WTC11 (cell line): ENCODE measurements at regions not wholly inside any gene's neighbourhood (a gene's known extent, or its start where the extent isn't known, plus 50 kb on each side); places are given as distances from the start of the nearest gene placed in this dataset.
A peak's percentile ranks its signal among the peaks of the same experiment; 100 is the strongest.

ENCODE experiments used
- AFF4 ChIP-seq: sonication (generic); formaldehyde crosslinking; IDR thresholded peaks from 2 replicates; pipeline ENCODE4 v1.8.1; 2023; ENCODE audit warnings: mild to moderate bottlenecking, missing genetic modification reagents, borderline replicate concordance
- CBFB ChIP-seq: sonication (generic); formaldehyde crosslinking; IDR thresholded peaks from 2 replicates; pipeline ENCODE4 v1.8.1; 2022; ENCODE audit warnings: mild to moderate bottlenecking, low read depth, missing genetic modification reagents
- CTCF ChIP-seq: fragments of 200-600 bp; IDR thresholded peaks from 2 replicates; pipeline ENCODE4 v1.8.0; 2022; ENCODE audit warnings: antibody characterized with exemption
- ELF4 ChIP-seq: sonication (generic); formaldehyde crosslinking; IDR thresholded peaks from 2 replicates; pipeline ENCODE4 v1.8.1; 2022; ENCODE audit warnings: low read depth, mild to moderate bottlenecking, moderate library complexity, missing genetic modification reagents
- NR1H2 ChIP-seq: sonication (generic); formaldehyde crosslinking; IDR thresholded peaks from 2 replicates; pipeline ENCODE4 v1.9.0; 2021; ENCODE audit warnings: mild to moderate bottlenecking, moderate library complexity, missing genetic modification reagents
- NR2C2 ChIP-seq: sonication (generic); formaldehyde crosslinking; IDR thresholded peaks from 2 replicates; pipeline ENCODE4 v1.8.0; 2022; ENCODE audit warnings: mild to moderate bottlenecking, missing genetic modification reagents
- SP1 ChIP-seq: sonication (generic); formaldehyde crosslinking; conservative IDR thresholded peaks from 2 replicates; pipeline ENCODE4 v1.8.1; 2022; ENCODE audit warnings: missing genetic modification reagents
- TP53 ChIP-seq: sonication (generic); formaldehyde crosslinking; IDR thresholded peaks from 2 replicates; pipeline ENCODE4 v1.8.1; 2023; ENCODE audit warnings: mild to moderate bottlenecking, missing genetic modification reagents
- USF1 ChIP-seq: sonication (generic); formaldehyde crosslinking; IDR thresholded peaks from 2 replicates; pipeline ENCODE4 v1.8.0; 2022; ENCODE audit warnings: mild to moderate bottlenecking, missing genetic modification reagents
- ZBTB21 ChIP-seq: sonication (generic); formaldehyde crosslinking; IDR thresholded peaks from 2 replicates; pipeline ENCODE4 v1.8.1; 2023; ENCODE audit warnings: mild to moderate bottlenecking, missing genetic modification reagents, borderline replicate concordance
- ZNF121 ChIP-seq: sonication (generic); formaldehyde crosslinking; IDR thresholded peaks from 2 replicates; pipeline ENCODE4 v1.8.0; 2023; ENCODE audit warnings: missing genetic modification reagents
- ZNF317 ChIP-seq: sonication (generic); formaldehyde crosslinking; IDR thresholded peaks from 2 replicates; pipeline ENCODE4 v1.8.1; 2023; ENCODE audit warnings: low read depth, mild to moderate bottlenecking, moderate library complexity, missing genetic modification reagents, borderline replicate concordance
- TF ChIP-seq, protein P1 (sequence below): sonication (generic); formaldehyde crosslinking; IDR thresholded peaks from 2 replicates; pipeline ENCODE4 v1.8.1; 2023; ENCODE audit warnings: mild to moderate bottlenecking, missing genetic modification reagents, moderate library complexity

- TF ChIP-seq NR2C2, result no peak
- TF ChIP-seq CTCF, result no peak
- no peak for TF ChIP-seq SP1 (CRISPR knock-in tag)
- no peak for TF ChIP-seq TP53 (CRISPR knock-in tag)
- TF ChIP-seq ZBTB21, result 0 out of 2 replicates have a peak, but pooled peaks have one; percentile 45
- TF ChIP-seq ELF4, result no peak
- no peak for TF ChIP-seq USF1
- no peak for TF ChIP-seq ZNF121 (CRISPR knock-in tag)
- no peak for TF ChIP-seq NR1H2 (CRISPR knock-in tag)
- no peak for TF ChIP-seq CBFB (CRISPR knock-in tag)
- TF ChIP-seq ZNF317 (CRISPR knock-in tag), result no peak
- TF ChIP-seq, protein P1, sequence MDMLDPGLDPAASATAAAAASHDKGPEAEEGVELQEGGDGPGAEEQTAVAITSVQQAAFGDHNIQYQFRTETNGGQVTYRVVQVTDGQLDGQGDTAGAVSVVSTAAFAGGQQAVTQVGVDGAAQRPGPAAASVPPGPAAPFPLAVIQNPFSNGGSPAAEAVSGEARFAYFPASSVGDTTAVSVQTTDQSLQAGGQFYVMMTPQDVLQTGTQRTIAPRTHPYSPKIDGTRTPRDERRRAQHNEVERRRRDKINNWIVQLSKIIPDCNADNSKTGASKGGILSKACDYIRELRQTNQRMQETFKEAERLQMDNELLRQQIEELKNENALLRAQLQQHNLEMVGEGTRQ (CRISPR knock-in tag), result no peak
- TF ChIP-seq AFF4 (CRISPR knock-in tag), result no peak
These were observed 209.4 kb upstream of the FOXF1 start for GRCh38 chr16:86300746-86301481.
